ENCODE measurements at regions not wholly inside any gene's neighbourhood (a gene's known extent, or its start where the extent isn't known, plus 50 kb on each side); places are given as distances from the start of the nearest gene placed in this dataset.
"Not testable (repeated sequence)": the region's sequence is repeated elsewhere in the genome, so short reads cannot be mapped to it uniquely, and the experiment has no call there.

GRCh38 chr16:46386110-46386771 lies 234.9 kb downstream of the SHCBP1 start:
- not testable (repeated sequence) for H3K4me3 ChIP-seq (ENCODE audit: low read length); DNase-seq (ENCODE audit: low read depth)

- DNase-seq (ENCODE audit: low read depth) = peak; percentile 18
- H3K4me3 ChIP-seq (ENCODE audit: low read length) = not testable (repeated sequence)
Observed at GRCh38 chr16:46384285-46385061, 236.7 kb downstream of the SHCBP1 start.

- not testable (repeated sequence) for H3K4me3 ChIP-seq (ENCODE audit: low read length)
- peak; percentile 8 for DNase-seq (ENCODE audit: low read depth)
Observed at GRCh38 chr16:46383581-46383980, 237.6 kb downstream of the SHCBP1 start.

DNA sequence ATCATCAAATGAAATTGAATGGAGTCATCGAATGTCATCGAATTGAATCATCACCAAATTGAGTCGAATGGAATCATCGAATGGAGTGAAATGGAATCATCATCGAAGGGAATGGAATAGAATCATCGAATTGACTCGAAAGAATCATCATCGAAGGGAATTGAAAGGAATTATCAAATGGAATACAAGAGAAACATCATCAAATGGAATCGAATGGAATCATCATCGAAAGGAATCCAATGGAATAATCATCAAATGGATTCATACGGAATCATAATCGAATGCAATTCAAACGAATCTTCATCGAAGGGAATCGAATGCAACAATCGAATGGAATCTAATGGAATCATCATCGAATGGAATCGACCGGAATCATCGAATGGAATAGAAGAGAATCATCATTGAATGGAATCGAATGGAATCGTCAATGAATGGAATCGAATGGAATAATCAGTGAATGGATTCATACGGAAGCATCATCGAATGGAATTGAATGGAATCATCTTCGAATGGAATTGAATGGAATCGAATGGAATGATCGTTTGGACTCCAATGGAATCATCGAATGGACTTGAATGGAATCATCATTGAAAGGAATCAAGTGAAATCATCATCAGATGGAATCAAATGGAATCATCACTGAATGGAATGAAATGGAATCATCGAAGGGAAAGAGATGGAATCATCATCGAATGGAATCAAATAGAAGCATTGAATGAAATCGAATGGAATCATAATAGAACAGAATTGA lies 238.2 kb downstream of the SHCBP1 start:
- DNase-seq (ENCODE audit: low read depth) = peak; percentile 35
- H3K4me3 ChIP-seq (ENCODE audit: low read length) = not testable (repeated sequence)

GRCh38 chr16:46382079-46382478 lies 239.1 kb downstream of the SHCBP1 start:
- not testable (repeated sequence) for DNase-seq (ENCODE audit: low read depth); H3K4me3 ChIP-seq (ENCODE audit: low read length)

DNA sequence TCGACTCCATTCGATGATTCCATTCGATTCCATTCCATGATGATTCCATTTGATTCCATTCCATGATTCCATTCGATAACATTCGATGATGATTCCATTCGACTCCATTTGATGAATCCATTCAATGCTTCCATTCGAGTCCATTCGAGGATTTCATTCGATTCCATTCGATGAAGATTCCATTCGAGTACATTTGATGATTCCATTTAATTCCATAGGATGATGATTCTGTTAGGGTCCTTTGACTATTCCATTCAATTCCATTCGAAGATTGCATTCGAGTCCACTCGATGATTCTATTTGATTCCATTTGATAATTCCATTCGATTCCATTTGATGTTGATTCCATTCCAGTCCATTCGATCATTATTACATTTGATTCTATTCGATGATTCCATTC lies 239.8 kb downstream of the SHCBP1 start:
- not testable (repeated sequence) for H3K4me3 ChIP-seq (ENCODE audit: low read length); DNase-seq (ENCODE audit: low read depth)

Data from AG10803 (cell line).